ENCODE measurements at regions not wholly inside any gene's neighbourhood (a gene's known extent, or its start where the extent isn't known, plus 50 kb on each side); places are given as distances from the start of the nearest gene placed in this dataset.
"Not testable (repeated sequence)": the region's sequence is repeated elsewhere in the genome, so short reads cannot be mapped to it uniquely, and the experiment has no call there.

DNA sequence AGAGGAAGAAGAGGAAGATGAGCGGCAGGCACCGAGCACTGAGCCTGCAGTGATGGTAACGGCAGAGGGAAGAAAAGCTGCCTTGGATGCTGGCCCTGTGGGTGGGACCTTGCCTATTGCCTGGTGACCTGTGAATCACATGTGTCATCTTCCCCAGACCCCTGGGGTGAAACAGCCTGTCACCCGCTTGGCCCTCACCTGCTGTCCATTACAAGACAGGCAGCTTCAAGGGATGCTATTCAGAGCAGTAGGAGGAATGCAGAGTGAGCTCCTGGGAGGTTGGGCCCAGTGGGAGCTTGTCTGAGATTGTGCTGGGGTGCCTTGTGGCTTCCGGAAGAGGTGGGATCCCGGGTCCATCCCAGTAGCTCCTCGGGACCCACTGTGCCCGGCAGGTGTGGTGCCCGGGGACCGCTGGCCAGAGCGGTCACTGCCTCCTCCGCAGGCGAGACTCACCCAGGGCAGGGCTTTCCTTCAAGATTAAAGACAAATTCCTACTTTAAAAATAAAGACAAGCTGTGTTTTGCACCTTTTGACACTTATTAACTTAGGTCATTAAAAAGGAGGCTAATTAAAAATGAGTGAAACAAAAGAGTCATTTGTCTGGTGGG is 440.2 kb upstream of the MKI67 start:
- DNase-seq, result no peak

DNA sequence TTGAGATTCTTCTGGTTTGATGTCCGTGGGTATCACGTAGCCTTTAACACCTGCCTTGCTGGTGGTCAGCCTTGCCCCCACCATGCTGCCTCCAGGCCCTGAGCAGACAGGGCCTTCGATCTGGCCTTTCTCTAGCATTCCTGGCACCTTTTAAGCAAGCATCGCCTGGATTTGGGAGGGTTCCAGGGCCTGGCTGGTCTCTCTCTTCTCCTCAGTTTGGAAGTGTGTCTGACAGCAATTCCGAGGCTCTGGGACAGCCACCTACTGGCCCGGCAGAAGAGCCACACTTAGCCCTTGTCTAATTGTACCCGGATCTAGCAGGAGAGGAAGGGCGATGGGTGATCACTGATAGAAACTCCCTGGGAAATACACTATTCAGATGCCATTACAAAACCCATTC is 441.3 kb upstream of the MKI67 start:
- no peak for DNase-seq

DNA sequence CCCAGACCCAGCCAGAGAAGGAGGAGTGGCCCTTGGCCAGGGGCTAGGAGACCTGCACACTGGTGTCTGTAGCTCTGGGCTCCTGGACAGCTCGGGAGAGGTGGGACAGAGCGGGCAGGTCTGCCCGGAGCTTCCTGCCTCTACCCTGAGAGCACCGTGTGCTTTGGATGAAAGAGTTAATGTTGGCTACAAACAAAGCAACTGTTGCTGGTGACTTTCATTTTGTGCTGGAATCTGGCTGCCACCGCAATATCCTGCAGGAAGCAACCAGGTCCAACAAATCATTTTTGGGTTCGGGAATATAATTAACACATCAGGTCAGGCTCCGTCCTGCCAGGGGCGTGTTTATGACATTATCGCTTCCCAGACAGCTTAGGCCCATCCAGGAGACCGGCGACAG is 441.8 kb upstream of the MKI67 start:
- no peak for DNase-seq

- no peak for DNase-seq
Observed at GRCh38 chr10:128568491-128568890, 442.3 kb upstream of the MKI67 start.

GRCh38 chr10:128568990-128569945 is 443.0 kb upstream of the MKI67 start:
- DNase-seq, result no peak

GRCh38 chr10:128570319-128570995 is 444.2 kb upstream of the MKI67 start:
- no peak for DNase-seq

DNA sequence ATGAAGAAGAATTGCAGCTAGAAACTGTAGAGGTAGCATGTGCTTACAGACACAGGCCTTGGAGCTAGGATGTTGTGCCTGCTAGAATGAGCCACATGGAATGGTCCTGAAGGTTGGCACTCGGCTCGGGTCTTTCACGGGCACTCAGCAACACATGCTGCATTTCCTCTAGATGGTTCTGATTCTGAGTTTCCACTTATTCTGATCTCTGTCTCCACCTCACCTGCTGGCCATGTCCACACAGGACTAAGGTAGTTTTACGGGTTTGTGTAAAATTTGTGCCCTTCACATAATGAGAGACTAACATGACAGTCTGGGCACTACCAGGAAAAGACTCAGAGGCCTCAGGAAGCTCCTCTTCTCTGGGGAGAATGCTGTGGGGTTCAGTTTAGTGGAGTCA is 444.8 kb upstream of the MKI67 start:
- DNase-seq, result no peak

- DNase-seq, result no peak
Observed at GRCh38 chr10:128571745-128572144, 445.5 kb upstream of the MKI67 start.

DNA sequence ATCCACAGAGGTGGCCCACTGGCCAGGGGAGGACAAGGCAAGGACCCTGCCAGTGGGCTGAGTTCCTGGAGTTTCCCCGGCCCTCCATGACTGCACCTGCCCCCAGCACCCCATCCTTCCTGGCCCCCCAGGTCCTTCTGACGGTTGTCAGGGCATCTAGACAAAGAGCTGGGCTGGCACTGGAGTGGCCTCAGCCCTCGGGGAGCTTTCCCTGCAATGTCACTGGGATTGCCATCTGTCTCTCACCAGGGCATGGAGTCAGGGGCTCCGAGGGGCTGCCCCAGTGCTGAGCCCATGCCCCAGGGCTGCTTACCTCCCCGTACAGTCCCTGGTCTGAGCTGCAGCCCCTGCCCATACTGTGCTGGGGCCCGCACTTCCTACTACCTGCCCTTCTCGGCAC is 446.5 kb upstream of the MKI67 start:
- DNase-seq, result no peak

GRCh38 chr10:128573281-128573845 is 447.1 kb upstream of the MKI67 start:
- no peak for DNase-seq

- DNase-seq, result no peak
Observed at GRCh38 chr10:128573986-128574385, 447.8 kb upstream of the MKI67 start.

DNA sequence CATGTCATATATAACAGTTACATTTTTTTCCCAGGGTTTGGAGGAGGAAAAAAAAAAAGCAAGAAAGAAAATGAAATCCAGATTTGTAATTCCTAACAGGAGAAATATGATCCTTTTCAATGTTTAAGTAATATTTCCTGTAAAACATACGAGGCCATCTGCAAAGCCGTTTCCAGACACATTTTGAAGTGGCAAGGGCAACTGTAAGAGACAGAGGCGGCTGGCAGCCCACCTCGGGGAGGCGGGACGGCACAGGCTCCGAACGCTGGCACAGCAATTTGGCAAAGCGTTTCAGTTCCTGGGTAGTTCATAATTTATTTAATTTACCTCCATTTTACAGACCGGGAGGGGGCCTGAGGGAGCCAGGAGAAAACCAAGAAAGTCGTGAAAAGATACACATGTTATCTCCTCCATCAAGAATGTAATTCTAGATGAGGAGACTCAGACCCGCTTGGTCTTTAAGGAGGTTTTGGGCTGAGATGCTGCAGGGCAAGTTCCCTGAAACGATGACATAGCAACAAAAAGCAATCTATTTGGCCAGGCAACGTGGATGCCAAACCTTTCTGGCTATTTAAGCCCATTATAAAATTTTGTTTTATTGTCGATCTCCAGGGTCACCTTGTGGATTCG is 448.5 kb upstream of the MKI67 start:
- no peak for DNase-seq

DNA sequence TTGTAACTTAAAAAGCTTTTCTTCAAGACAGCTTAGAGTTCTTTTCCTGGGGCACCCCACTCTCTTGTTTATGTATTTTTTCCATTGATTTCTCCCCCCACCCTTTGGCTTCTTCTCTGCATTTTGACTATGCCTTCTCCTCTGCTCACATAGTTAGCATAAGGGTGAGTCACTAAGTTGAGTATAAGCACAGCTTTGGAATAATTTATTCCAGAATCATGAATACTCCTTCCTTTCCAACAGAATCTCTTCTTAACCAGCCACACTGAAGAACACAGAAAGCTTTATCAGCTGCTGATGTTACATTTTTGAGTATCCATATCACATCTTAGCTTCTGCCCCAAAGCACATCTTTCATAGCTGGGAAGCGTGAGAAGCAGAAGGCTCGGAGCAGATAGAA is 449.5 kb upstream of the MKI67 start:
- no peak for DNase-seq

- no peak for DNase-seq
Observed at GRCh38 chr10:128576336-128576735, 450.1 kb upstream of the MKI67 start.

DNA sequence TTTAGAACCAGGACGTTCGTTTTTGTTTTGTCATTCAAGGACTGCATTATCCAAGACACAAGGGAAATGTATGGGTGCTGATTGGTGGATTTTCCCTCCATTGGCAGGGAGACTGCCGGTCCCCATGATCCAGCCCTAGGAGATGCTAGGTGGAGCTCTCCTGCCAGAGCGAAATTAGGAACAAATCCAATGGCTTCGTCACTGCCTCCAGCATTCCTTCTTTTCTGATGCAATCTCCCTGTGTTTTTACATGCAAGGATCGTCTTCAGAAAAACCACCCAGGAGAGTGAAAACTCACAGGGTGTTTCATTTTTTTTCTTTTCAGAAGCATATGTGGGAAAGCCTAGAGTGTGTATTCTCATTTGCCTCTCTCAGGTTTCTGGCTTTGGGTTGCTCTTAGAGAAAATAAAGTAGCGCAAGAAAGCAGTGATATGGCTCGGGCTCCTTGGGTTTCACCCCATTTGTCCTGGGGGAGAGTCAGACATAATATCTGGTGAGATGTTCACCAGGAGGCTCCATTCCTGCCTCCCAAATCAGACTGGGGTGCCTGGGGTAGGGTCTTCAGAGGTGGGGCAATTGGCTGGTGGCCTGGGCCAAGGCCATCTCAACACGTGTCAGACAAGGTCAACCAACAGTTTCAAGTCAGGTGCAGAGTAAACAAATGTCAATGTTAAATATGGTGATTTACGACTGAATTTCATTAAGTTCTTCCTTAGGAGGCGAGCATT is 450.9 kb upstream of the MKI67 start:
- DNase-seq, result no peak

- DNase-seq, result no peak
Observed at GRCh38 chr10:128577958-128578750, 451.9 kb upstream of the MKI67 start.

- DNase-seq, result no peak
Observed at GRCh38 chr10:128578766-128579165, 452.5 kb upstream of the MKI67 start.

DNA sequence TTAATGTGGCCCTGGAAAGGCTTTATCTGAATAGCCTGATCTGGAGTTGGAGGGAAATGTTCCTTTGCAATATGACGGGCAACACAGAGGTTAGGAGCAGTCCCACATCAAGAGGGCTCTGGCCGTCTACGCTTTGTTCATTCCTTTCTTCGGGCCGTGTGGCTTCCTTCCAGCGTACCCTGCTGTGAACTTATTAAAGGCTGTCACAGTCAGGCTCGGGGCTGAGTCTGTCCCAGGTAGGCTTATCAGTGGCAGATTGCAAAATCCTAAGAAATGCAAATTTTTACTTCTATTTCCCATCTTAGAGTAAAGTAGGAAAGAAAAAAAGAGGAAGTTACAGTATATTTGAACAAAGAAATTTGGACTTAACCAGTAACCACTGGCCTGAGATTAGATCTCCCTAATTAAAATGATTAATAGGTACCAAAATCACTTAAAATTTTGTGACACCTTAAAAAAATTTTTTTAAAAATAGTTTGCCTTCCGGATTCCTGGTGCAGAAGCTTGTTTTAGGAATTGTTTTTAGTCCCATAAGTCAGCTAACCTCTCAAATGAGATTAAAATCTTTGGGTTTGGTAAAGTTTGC is 453.1 kb upstream of the MKI67 start:
- DNase-seq, result no peak

DNA sequence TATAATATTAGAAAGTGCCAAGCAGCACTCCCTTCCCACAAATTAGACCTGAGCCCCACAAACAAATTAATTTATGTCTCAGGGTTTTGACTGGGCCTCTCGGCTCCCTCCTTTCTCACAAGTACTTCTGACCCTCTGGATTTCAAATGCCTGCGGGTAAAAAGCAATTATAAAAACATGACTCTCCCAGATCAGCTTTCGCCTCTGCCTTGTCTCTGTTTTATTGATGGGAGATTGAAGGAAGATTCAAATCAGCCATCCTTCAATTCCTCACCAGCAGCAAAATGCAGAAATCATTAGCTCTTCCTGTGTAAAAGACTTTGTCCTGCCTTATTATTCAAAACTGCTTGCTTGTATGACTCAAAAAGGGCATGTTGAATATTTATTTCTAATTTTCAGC is 453.7 kb upstream of the MKI67 start:
- DNase-seq, result no peak

GRCh38 chr10:128583125-128583524 is 456.9 kb upstream of the MKI67 start:
- not testable (repeated sequence) for DNase-seq

DNA sequence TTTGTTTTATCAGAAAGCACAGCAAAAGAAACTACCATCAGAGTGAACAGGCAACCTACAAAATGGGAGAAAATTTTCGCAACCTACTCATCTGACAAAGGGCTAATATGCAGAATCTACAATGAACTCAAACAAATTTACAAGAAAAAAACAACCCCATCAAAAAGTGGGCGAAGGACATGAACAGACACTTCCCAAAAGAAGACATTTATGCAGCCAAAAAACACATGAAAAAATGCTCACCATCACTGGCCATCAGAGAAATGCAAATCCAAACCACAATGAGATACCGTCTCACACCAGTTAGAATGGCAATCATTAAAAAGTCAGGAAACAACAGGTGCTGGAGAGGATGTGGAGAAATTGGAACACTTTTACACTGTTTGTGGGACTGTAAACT is 460.4 kb upstream of the MKI67 start:
- DNase-seq, result not testable (repeated sequence)
